OCI-LY7 (cell line): ENCODE measurements at regions not wholly inside any gene's neighbourhood (a gene's known extent, or its start where the extent isn't known, plus 50 kb on each side); places are given as distances from the start of the nearest gene placed in this dataset.
A peak's percentile ranks its signal among the peaks of the same experiment; 100 is the strongest.

Experiments used
- BruUV-seq: library from RNA; stranded (reverse); fragments of 400-500 nt; replicated peaks from 2 replicates; lab custom pipeline; 2021; lab: Mats Ljungman, UMichigan
- CTCF ChIA-PET: fragments of 300-600 bp; sonication (Branson Sonifier 250); formaldehyde crosslinking; loops from one replicate; lab custom pipeline; 2022; ENCODE audit warnings: antibody characterized with exemption; ENCODE audit not compliant: unreplicated experiment; lab: Charles Lee
- POLR2A ChIA-PET: fragments of 300-600 bp; sonication (Branson Sonifier 250); formaldehyde crosslinking; loops from one replicate; lab custom pipeline; 2022; ENCODE audit warnings: antibody characterized with exemption; lab: Charles Lee
- DNase-seq: peaks from one replicate; pipeline ENCODE4 v3.0.0-alpha.2; 2015; ENCODE audit warnings: low spot score
- H2AFZ ChIP-seq: fragments of 200-600 bp; sonication (generic), shearing (Covaris generic); 2 replicates; pipeline ENCODE4 v1.6.1; 2014; ENCODE audit warnings: mild to moderate bottlenecking, antibody characterized with exemption, low read length, moderate library complexity
- H3K27ac ChIP-seq: fragments of 200-600 bp; sonication (generic); 2 replicates; pipeline ENCODE4 v1.5.1; 2014; ENCODE audit warnings: mixed run types, low read depth, mild to moderate bottlenecking, moderate library complexity, low read length, inconsistent platforms; ENCODE audit not compliant: poor library complexity, severe bottlenecking
- H3K36me3 ChIP-seq: fragments of 200-600 bp; sonication (generic); 2 replicates; pipeline ENCODE4 v1.6.1; 2014; ENCODE audit warnings: mild to moderate bottlenecking, antibody characterized with exemption, low read length, moderate library complexity, mixed read lengths; ENCODE audit not compliant: insufficient read depth
- H3K4me1 ChIP-seq: fragments of 200-600 bp; sonication (generic); 2 replicates; pipeline ENCODE4 v1.5.1; 2014; ENCODE audit warnings: mild to moderate bottlenecking, low read length; ENCODE audit not compliant: insufficient read depth, poor library complexity, severe bottlenecking
- H3K4me2 ChIP-seq: fragments of 200-600 bp; sonication (generic); 2 replicates; pipeline ENCODE4 v1.6.1; 2014; ENCODE audit warnings: mild to moderate bottlenecking, low read length
- H3K4me3 ChIP-seq: fragments of 200-600 bp; sonication (generic); 2 replicates; pipeline ENCODE4 v1.5.1; 2014; ENCODE audit warnings: mild to moderate bottlenecking, low read depth, low read length; ENCODE audit not compliant: poor library complexity, severe bottlenecking
- H3K79me2 ChIP-seq: fragments of 200-600 bp; sonication (generic); 2 replicates; pipeline ENCODE4 v1.6.1; 2016; ENCODE audit warnings: low read depth, mild to moderate bottlenecking, low read length, moderate library complexity, mixed read lengths; ENCODE audit not compliant: insufficient read depth
- H3K9me2 ChIP-seq: fragments of 200-600 bp; sonication (generic); 2 replicates; pipeline ENCODE4 v1.6.1; 2016; ENCODE audit warnings: mild to moderate bottlenecking, low read length, mixed read lengths; ENCODE audit not compliant: insufficient read depth
- H3K9me3 ChIP-seq: fragments of 200-600 bp; sonication (generic); 2 replicates; pipeline ENCODE4 v1.6.1; 2014; ENCODE audit warnings: mild to moderate bottlenecking, mixed run types, low read length, mixed read lengths
- H4K20me1 ChIP-seq: fragments of 200-600 bp; sonication (generic); 2 replicates; pipeline ENCODE4 v1.6.1; 2014; ENCODE audit warnings: mild to moderate bottlenecking, antibody characterized with exemption, low read length, moderate library complexity, mixed read lengths; ENCODE audit not compliant: insufficient read depth
- EZH2phosphoT487 ChIP-seq: fragments of 200-600 bp; sonication (generic); IDR thresholded peaks from 2 replicates; pipeline ENCODE4 v1.6.1; 2018; ENCODE audit warnings: low read depth, borderline replicate concordance, mild to moderate bottlenecking, mixed run types, antibody characterized with exemption, low read length, moderate library complexity, mixed read lengths
- intact Hi-C: fragments of 100-400 bp; cut with micrococcal nuclease; formaldehyde crosslinking; loops from one replicate; pipeline ENCODE4 v1.10.0; 2022; ENCODE audit not compliant: unreplicated experiment
- TF ChIP-seq, protein P1 (sequence below): fragments of 200-600 bp; sonication (generic); conservative IDR thresholded peaks from 2 replicates; pipeline ENCODE4 v1.5.1; 2014; ENCODE audit warnings: mild to moderate bottlenecking, antibody characterized with exemption, low read length, moderate library complexity, mixed read lengths

GRCh38 chr18:43620936-43621335 lies 343.6 kb upstream of the SYT4 start:
- no peak for TF ChIP-seq EZH2phosphoT487
- TF ChIP-seq, protein P1, sequence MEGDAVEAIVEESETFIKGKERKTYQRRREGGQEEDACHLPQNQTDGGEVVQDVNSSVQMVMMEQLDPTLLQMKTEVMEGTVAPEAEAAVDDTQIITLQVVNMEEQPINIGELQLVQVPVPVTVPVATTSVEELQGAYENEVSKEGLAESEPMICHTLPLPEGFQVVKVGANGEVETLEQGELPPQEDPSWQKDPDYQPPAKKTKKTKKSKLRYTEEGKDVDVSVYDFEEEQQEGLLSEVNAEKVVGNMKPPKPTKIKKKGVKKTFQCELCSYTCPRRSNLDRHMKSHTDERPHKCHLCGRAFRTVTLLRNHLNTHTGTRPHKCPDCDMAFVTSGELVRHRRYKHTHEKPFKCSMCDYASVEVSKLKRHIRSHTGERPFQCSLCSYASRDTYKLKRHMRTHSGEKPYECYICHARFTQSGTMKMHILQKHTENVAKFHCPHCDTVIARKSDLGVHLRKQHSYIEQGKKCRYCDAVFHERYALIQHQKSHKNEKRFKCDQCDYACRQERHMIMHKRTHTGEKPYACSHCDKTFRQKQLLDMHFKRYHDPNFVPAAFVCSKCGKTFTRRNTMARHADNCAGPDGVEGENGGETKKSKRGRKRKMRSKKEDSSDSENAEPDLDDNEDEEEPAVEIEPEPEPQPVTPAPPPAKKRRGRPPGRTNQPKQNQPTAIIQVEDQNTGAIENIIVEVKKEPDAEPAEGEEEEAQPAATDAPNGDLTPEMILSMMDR, result peak; percentile 66
- Histone ChIP-seq H3K4me2 (no peak overlapping the region), H2AFZ (no peak overlapping the region), H3K4me3 (no peak overlapping the region), H3K4me1 (no peaks in the 10 kb centered on the region), H3K27ac (no peak overlapping the region), H3K9me2 (no peaks in the 10 kb centered on the region), H4K20me1 (no peaks in the 10 kb centered on the region), H3K9me3 (no peaks in the 10 kb centered on the region), H3K79me2 (no peaks in the 10 kb centered on the region), H3K36me3 (no peaks in the 10 kb centered on the region)
- ChIA-PET POLR2A (interaction anchor here (0.6 kb wide), 1 partner anchor 717 kb away, joined by 3 read pairs; no protein-coding TSS in a partner anchor), CTCF (no interaction called here)
- no TSS peak for BruUV-seq
- peak; percentile 12 for DNase-seq
- intact Hi-C loops, result no loop called here

GRCh38 chr18:43622024-43622423 lies 344.7 kb upstream of the SYT4 start:
- ChIA-PET CTCF (no interaction called here), POLR2A (no interaction called here)
- no peak overlapping the region for H3K4me3 ChIP-seq
- no peak overlapping the region for H3K4me2 ChIP-seq
- H2AFZ ChIP-seq, result no peak overlapping the region
- intact Hi-C loops, result no loop called here
- H3K27ac ChIP-seq, result no peak overlapping the region
- no peaks in the 10 kb centered on the region for H3K36me3 ChIP-seq
- DNase-seq, result no peak
- TF ChIP-seq, protein P1, result no peak
- no peak for TF ChIP-seq EZH2phosphoT487
- H4K20me1 ChIP-seq, result no peaks in the 10 kb centered on the region
- H3K9me2 ChIP-seq, result no peaks in the 10 kb centered on the region
- H3K9me3 ChIP-seq, result no peaks in the 10 kb centered on the region
- no peaks in the 10 kb centered on the region for H3K4me1 ChIP-seq
- H3K79me2 ChIP-seq, result no peaks in the 10 kb centered on the region
- BruUV-seq, result no TSS peak

DNA sequence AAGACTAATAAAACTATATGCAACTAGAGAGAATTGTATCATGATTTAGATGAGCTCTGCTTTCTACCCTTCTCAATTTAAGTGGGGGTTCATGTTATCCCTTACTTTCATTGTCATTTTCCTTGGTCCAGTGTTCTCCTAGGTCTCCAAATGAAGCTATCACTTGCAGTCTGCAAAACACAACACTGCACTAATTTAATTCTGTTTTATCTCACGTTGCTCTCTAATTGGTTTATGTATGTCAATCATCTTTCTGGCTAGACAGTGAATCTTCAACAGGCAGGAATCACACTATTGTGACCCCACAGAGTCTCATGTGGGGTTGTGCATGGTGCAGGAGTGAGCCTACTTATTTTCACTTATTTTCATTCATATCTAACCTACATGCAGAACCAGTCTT lies 348.3 kb upstream of the SYT4 start:
- Histone ChIP-seq H4K20me1 (no peaks in the 10 kb centered on the region), H3K36me3 (no peaks in the 10 kb centered on the region), H3K79me2 (no peaks in the 10 kb centered on the region), H3K4me2 (no peak overlapping the region), H2AFZ (no peak overlapping the region), H3K9me3 (no peaks in the 10 kb centered on the region), H3K27ac (no peak overlapping the region), H3K9me2 (no peaks in the 10 kb centered on the region), H3K4me3 (no peak overlapping the region), H3K4me1 (no peaks in the 10 kb centered on the region)
- TF ChIP-seq, protein P1, result no peak
- TF ChIP-seq EZH2phosphoT487, result no peak
- intact Hi-C loops, result no loop called here
- POLR2A ChIA-PET, result no interaction called here
- DNase-seq, result no peak
- CTCF ChIA-PET, result no interaction called here
- no TSS peak for BruUV-seq
